ENCODE measurements at regions not wholly inside any gene's neighbourhood (a gene's known extent, or its start where the extent isn't known, plus 50 kb on each side); places are given as distances from the start of the nearest gene placed in this dataset.

DNA sequence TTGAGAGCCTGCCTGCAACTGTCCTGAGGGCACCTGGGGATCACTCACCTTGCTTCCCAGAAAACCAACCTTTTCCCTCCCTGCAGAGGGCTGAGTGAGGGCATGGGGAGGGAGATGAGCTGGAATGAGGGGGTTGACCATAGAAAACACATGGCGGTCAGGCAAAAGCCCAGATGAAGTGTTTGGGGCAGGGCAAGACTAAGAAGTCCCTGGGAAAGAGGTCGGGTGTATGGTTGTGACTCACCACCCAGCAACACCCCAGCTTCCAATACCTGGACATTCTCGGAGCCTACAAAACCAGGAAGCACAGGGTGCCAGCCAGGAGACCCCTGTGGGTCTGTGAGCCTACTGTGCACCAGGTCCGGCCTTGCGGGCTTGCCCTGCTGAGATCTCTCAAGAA lies 95.3 kb upstream of the ATP2B2 start:
- Histone ChIP-seq H3K4me2 (ENCODE audit: low read length) (no peak overlapping the region), H3K4me1 (ENCODE audit: control insufficient read depth in 1 of 2, insufficient read depth in 2 of 2, low read length in 2 of 2) (no peaks in the 10 kb centered on the region), H4K20me1 (ENCODE audit: insufficient read depth) (no peaks in the 10 kb centered on the region), H3K36me3 (ENCODE audit: control insufficient read depth in 1 of 2, insufficient read depth in 2 of 2, low read length in 2 of 2) (no peaks in the 10 kb centered on the region), H3K9ac (ENCODE audit: low read length) (no peak overlapping the region), H2AFZ (ENCODE audit: low read depth, low read length, poor library complexity, severe bottlenecking) (no peak overlapping the region), H3K27me3 (ENCODE audit: insufficient read depth, low read length) (peaks cover 46% of the 10 kb centered on the region), H3K9me3 (ENCODE audit: control insufficient read depth in 1 of 2, insufficient read depth in 1 of 2, low read depth in 1 of 2, low read length in 2 of 2) (no peaks in the 10 kb centered on the region), H3K27ac (ENCODE audit: low read depth, low read length) (no peak overlapping the region), H3K79me2 (ENCODE audit: insufficient read depth, low read length) (no peaks in the 10 kb centered on the region), H3K9me2 (ENCODE audit: insufficient read depth) (no peaks in the 10 kb centered on the region), H3K4me3 (replicated peaks in 1 of 2; ENCODE audit: low read depth in 1 of 2, low read length in 2 of 2) (no peak overlapping the region)
- TF ChIP-seq ATF3 (IDR thresholded peaks at IDR 0.05) (no peak), POLR2AphosphoS5 (IDR thresholded peaks at IDR 0.05; ENCODE audit: low read depth, low read length) (no peak), SP1 (IDR thresholded peaks at IDR 0.05; ENCODE audit: low read depth) (no peak), YY1 (IDR thresholded peaks at IDR 0.05; ENCODE audit: extremely low read depth, insufficient replicate concordance, low read depth, low read length) (no peak)
- intact Hi-C loops (cut with micrococcal nuclease): no loop called here
- RAD21 ChIA-PET (ENCODE audit: low non-redundant PET in 1 of 2, low total read pairs in 2 of 2, uncharacterized antibody in 2 of 2, unreplicated experiment in 2 of 2): no interaction called here
- POLR2A ChIA-PET: no interaction called here
- CTCF ChIA-PET: no interaction called here
- DNase-seq (ENCODE audit: low read depth, low spot score): no peak
- ATAC-seq: no peak
- BruUV-seq (replicated peaks): no TSS peak

DNA sequence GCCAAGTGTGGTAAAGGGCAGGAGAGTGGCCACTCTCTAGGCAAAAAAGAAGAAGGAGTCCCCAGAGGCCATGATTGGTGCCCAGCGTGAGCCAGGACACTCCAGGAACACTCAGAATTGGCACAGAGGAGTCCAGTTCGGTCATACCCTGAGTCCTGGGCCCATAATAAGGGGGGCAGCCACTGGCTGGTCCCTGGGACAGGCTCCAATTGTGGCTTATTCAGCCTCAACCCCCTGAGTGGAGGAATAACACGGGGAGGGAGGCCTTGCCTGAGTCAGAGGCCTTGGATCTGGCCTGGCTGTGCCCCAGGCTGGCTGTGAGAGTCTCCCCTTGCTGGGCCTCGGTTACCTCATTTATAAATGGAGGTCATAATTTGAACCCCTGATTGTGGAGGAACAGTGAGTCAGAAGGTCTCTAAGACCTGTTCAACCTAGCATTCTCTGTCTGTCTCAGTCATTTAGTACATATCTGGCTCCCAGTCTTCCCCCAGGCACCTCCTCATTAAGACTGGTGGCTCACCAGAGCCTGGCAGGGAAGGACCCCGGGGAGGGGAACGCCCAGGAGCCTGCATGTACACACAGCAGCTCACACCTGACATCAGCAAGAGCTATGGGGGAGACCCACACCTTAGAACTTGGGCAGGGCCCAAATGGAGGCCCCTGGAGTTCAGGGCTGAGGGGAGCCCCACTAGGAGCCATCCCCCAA lies 95.9 kb upstream of the ATP2B2 start:
- Histone ChIP-seq H3K9ac (ENCODE audit: low read length) (no peak overlapping the region), H3K4me1 (ENCODE audit: control insufficient read depth in 1 of 2, insufficient read depth in 2 of 2, low read length in 2 of 2) (no peaks in the 10 kb centered on the region), H3K9me3 (ENCODE audit: control insufficient read depth in 1 of 2, insufficient read depth in 1 of 2, low read depth in 1 of 2, low read length in 2 of 2) (no peaks in the 10 kb centered on the region), H4K20me1 (ENCODE audit: insufficient read depth) (no peaks in the 10 kb centered on the region), H3K4me3 (replicated peaks in 1 of 2; ENCODE audit: low read depth in 1 of 2, low read length in 2 of 2) (no peak overlapping the region), H3K36me3 (ENCODE audit: control insufficient read depth in 1 of 2, insufficient read depth in 2 of 2, low read length in 2 of 2) (no peaks in the 10 kb centered on the region), H3K27ac (ENCODE audit: low read depth, low read length) (no peak overlapping the region), H3K4me2 (ENCODE audit: low read length) (no peak overlapping the region), H2AFZ (ENCODE audit: low read depth, low read length, poor library complexity, severe bottlenecking) (no peak overlapping the region), H3K79me2 (ENCODE audit: insufficient read depth, low read length) (no peaks in the 10 kb centered on the region), H3K9me2 (ENCODE audit: insufficient read depth) (no peaks in the 10 kb centered on the region), H3K27me3 (ENCODE audit: insufficient read depth, low read length) (peaks cover 49% of the 10 kb centered on the region)
- TF ChIP-seq ZBTB33 (IDR thresholded peaks at IDR 0.05; ENCODE audit: extremely low read depth, insufficient replicate concordance, low read length) (no peak), JUND (IDR thresholded peaks at IDR 0.05) (no peak), MAX (IDR thresholded peaks at IDR 0.05) (no peak), EZH2phosphoT487 (IDR thresholded peaks at IDR 0.05; ENCODE audit: borderline replicate concordance) (no peak), ZNF274 (IDR thresholded peaks at IDR 0.05; ENCODE audit: low read depth, low read length) (no peak), CEBPB (IDR thresholded peaks at IDR 0.05; ENCODE audit: low read depth) (no peak)
- RAD21 ChIA-PET (ENCODE audit: low non-redundant PET in 1 of 2, low total read pairs in 2 of 2, uncharacterized antibody in 2 of 2, unreplicated experiment in 2 of 2): no interaction called here
- ATAC-seq (no peak), DNase-seq (ENCODE audit: low read depth, low spot score) (no peak)
- POLR2A ChIA-PET: no interaction called here
- no TSS peak for BruUV-seq (replicated peaks)
- CTCF ChIA-PET: no interaction called here
- intact Hi-C loops (cut with micrococcal nuclease): no loop called here

Data from HCT116 (cell line).